H4 (cell line): ENCODE measurements at regions not wholly inside any gene's neighbourhood (a gene's known extent, or its start where the extent isn't known, plus 50 kb on each side); places are given as distances from the start of the nearest gene placed in this dataset.
"Not testable (repeated sequence)": the region's sequence is repeated elsewhere in the genome, so short reads cannot be mapped to it uniquely, and the experiment has no call there.

Experiments
- DNase-seq: peaks from one replicate; pipeline ENCODE4 v3.0.0-alpha.2; 2015; ENCODE audit warnings: low spot score

DNA sequence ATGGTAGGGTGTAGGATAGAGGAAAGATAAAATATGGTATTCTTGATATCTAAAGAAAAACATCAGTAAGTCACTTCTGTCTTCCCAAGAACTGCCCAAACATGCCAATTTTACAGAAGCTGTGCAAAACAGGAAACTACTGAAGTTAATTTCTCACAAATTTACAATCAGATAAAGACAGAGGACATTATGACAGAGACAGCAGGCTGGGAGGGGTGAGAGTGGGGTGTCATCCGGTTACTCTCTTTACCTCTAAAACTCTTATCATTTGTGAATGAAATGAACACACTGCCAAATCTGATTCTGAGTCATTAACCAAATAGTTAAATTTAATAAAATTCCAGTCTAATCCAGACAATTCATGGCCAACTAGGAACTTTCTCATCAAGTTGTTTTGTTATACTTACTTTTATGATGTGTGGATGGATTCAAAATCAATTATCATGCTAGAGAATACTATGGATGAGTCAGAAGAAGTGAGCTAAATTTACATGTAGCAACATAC lies 323.2 kb upstream of the MEX3C start:
- DNase-seq = no peak

DNA sequence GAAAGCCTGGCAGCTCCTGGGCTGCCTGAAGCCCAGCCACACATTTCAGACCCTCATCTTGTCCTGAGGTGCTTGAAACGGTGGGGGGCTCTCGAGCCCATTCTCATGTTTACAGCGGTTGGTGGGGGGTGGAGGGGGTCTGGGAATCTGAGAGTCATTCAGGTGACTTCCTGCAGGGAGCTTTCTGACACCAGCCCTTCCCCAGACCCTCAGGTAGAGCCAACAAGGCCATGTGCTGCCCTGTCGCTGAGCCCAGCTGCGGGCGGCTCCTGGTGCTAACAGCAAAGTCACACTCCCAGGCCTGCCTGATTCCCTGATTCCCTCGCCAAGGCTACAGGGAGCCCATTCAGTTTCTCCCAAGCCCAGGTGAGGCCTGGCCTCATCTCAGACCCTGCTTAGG lies 324.9 kb upstream of the MEX3C start:
- no peak for DNase-seq

- no peak for DNase-seq
These were observed 325.3 kb upstream of the MEX3C start for GRCh38 chr18:51522821-51523220.

- no peak for DNase-seq
These were observed 326.2 kb upstream of the MEX3C start for GRCh38 chr18:51523671-51524070.

DNA sequence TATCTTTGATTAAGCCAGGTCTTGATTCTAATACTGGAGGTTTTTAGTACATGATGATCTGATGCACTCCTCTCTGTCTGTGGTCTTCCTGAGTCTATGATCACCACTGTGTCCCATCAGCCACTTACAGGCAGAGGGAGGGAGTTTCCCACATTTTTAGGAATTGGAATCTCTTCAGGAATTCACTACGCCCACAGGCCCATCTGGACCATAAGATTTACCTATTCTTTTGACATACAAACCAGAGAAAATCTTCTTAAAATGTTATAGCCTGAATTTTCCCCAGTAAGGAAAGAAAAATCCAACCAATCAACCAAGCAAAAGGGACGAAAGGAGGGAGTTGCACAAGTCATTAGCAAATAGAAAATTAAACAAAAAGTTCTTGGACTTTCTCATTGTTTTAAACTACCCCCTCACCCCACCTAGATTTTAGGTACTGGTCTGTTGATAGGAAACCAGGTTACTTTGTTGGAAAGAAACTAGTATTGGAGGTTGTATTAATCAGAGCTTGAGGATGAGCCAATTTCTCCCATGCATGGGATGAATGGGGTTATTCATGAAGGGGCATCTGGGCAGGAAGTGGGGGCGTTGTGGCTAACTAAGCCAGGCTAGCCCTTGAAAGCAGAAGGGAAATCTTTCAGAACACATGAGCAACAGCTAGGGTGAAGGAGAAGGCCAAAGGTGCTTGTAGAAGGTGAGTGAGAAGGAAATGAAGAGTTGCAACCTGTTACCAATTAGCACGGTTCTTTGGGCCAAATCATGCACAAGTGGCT lies 328.2 kb upstream of the MEX3C start:
- DNase-seq = no peak

DNA sequence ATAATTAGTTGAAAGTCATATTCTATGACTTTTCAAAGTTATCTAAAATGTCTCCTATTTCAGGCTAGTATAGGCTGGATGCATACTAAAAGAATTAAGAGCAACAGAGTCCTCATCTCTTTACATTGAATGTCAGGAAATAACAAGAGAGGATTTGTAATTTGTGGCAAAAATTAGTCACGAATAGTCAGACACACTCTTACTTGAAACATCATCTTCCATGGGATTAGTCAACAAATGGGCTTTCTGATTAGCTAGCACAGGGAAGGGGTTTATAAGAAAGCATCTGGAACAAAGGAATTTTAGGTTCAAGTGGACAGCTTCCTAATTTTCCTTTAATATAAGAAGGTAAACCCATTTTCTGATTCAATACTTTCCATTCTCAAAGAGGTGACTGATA lies 330.3 kb upstream of the MEX3C start:
- no peak for DNase-seq

DNA sequence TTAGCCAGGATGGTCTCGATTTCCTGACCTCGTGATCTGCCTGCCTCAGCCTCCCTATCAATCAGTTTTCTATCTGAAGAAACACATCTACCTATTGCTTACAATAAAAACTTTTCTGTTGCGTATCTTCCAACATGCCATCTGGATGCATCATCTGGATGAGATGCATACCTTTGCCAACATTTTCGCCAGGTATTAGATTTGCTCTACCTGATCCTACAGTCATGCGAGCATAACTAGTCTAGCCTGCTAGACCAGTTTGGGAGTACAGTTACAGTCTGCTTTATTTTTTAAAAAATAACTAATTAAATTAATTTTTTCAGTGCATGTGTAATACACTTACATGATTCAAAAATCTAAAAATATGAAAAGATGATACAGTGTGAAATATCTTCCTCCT lies 334.0 kb upstream of the MEX3C start:
- no peak for DNase-seq

DNA sequence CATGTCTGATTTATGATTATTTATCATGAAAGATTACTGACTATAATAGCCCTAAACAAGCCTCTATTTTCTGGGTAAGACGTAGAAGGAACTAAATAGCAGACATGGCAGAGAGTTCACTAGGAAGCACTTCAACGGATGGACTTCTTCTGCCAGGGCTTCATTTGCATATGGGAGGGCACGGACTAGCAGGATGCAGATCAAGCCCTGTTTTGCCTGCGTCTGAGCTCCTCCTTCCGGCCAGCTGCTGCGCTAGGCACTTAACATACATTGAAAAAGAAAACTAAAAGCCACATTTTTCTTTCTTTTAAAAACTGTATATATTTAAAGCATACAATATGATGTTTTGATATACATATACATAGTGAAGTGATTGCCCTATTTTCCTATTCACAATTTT lies 340.0 kb upstream of the MEX3C start:
- peak; percentile 36 for DNase-seq

GRCh38 chr18:51540562-51540961 lies 343.1 kb upstream of the MEX3C start:
- no peak for DNase-seq

GRCh38 chr18:51541230-51541629 lies 343.7 kb upstream of the MEX3C start:
- no peak for DNase-seq

GRCh38 chr18:51543658-51544155 lies 346.2 kb upstream of the MEX3C start:
- DNase-seq = no peak

DNA sequence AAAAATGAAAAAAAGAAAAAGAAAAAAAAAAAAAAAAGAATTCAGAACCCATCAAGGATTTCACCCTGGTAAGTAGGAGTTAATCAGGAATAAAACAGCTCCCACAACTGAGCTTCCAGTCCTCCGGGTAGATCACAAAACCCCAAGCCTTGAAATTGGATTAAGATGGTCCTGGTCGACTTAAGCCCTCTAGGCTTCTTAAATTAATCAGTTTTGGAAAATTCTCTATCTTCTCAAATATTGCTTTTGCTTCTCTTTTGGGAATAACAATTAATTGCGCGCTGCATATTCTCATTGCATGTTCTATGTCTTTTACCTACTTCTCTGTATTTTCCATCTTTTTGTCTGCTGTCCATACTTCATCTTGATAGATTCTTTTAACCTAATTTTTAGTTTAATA lies 348.0 kb upstream of the MEX3C start:
- DNase-seq = no peak

GRCh38 chr18:51559198-51559901 lies 361.9 kb upstream of the MEX3C start:
- no peak for DNase-seq

DNA sequence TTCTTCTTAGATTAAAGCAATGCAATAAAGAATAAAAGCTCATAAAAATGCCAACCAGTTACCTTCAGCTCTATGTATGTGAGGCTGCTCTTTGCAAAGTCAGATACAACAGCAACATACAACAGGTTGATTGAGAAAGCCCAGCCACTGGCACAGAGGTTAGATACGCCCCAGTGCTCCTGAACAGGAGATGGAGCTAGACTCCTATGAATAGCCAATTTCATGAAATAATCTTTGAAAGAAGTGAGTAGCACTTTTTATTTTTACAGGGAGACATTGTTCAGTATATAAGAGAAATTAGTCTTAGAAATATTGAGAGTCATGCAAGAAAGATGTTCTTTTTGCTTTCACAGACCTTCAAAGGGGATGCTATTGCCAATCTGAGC lies 362.4 kb upstream of the MEX3C start:
- DNase-seq = no peak

- DNase-seq = no peak
These were observed 364.3 kb upstream of the MEX3C start for GRCh38 chr18:51561821-51562220.

DNA sequence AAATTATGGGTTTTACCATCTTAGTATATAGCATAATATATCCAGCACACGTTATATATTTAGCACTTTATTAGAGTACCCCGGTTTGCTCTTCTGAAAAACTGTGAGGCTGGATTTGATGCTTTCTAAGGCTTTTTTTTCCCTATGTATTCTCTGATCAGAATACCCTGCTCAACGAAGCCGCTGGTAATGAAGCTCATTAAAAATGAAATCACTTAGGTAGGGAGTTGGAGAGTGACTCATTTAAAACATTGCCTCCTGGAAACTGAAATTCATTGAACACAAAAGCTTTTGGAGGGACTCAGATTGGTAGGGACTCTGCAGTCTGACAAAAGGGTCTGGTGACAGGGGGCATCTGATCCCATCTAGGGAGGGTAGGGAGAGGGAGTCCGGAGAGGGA lies 365.4 kb upstream of the MEX3C start:
- no peak for DNase-seq

DNA sequence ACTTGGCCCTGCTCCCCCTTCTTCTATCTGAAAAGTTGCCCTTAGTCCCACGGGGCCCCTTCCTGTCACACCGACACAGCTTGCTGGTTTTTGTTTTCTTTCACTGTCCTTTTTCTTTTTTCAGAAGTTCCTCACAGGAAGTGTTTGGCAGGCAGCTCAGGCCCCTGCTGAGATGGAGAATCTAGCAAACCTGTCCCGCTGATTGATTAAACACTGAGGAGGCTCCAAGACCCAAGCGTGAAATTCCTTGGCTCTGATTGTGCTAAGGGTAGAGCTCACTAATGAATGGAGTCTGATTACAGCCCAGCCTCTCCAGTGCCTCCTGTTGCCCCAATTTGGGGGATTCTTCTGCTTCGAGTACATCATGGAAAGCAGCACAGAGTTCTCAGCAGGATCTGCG lies 365.9 kb upstream of the MEX3C start:
- no peak for DNase-seq

GRCh38 chr18:51568151-51568550 lies 370.7 kb upstream of the MEX3C start:
- DNase-seq = no peak

DNA sequence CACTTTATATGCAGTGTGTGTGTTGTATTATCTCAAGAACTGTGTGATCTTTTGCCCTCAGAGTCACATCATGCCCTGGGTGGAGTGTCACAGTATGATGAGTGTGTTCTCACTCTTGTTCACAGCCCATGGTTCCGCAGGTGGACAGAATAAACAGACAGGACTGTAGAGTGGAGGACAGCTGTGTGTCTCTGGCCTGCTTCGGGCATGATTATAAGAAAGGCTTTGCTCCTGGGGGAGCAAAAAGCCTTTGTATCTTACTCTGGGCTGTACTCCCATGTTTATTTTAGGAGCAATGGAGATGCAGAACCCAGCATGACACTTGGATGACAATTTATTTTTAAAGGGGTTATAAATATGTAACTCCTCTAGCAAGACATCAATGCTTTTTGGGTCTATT lies 371.7 kb upstream of the MEX3C start:
- DNase-seq = no peak

DNA sequence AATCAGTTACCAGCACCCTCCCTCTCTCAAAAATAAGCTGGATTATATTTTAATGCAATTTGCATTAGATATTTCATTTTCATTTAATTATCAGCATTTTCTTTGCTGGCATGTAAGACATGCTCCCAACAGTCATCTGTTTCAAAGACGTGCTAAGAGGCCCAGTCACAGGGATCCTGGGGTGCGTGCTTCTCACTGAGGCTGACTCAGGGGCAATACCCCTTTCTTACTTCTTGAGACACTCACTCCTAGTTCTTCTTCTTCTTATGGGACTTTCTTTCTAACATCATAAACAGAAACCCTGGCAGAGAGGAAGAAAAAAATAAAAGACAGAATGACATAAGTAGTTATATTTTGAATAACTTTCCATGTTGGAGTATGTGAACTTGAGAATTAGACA lies 372.1 kb upstream of the MEX3C start:
- no peak for DNase-seq

DNA sequence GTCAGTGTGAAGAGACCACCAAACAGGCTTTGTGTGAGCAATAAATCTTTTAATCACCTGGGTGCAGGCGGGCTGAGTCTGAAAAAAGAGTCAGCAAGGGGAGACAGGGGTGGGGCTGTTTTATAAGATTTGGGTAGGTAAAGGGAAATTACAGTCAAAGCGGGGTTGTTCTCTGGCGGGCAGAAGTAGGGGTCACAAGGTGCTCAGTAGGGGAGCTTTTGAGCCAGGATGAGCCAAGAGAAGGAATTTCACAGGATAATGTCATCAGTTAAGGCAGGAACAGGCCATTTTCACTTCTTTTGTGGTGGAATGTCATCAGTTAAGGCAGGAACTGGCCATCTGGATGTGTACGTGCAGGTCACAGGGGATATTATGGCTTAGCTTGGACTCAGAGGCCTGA lies 372.6 kb upstream of the MEX3C start:
- DNase-seq = not testable (repeated sequence)

- DNase-seq = not testable (repeated sequence)
These were observed 376.4 kb upstream of the MEX3C start for GRCh38 chr18:51573886-51574285.

- no peak for DNase-seq
These were observed 377.7 kb upstream of the MEX3C start for GRCh38 chr18:51575171-51575570.
